Endometrium (tissue), 2 donors: ENCODE measurements at regions not wholly inside any gene's neighbourhood (a gene's known extent, or its start where the extent isn't known, plus 50 kb on each side); places are given as distances from the start of the nearest gene placed in this dataset.

Source experiments
- FAIRE-seq: peaks from 2 replicates; lab custom pipeline; 2012; peaks lifted over from hg19 to GRCh38; lab: Jason Lieb, UNC
- donor health status: control.
- donor health status: control.

GRCh38 chr11:91866642-91867041 lies 358.0 kb upstream of the FAT3 start:
- FAIRE-seq, result no peak

DNA sequence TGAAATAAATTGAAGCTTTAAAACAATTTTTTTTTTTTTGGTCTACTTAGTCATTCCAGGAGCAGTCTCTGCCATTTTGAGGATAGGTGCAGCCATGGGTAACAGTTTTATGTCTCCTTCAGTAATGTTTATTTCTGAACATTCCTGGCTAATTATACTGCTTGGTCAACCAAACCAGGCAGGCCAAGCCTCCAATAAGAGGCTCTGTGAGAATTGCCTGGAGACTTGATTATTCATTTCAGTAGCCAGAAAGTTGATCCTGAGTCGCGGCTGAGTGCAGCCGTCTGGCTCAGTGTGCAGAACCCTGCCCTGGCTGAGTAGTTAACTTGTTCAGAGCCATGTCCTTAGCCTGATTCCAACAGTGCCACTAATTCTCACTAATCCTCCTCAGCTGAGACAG lies 364.0 kb upstream of the FAT3 start:
- FAIRE-seq, result no peak

- FAIRE-seq, result no peak
Measured at GRCh38 chr11:91859666-91860065, 365.0 kb upstream of the FAT3 start.

DNA sequence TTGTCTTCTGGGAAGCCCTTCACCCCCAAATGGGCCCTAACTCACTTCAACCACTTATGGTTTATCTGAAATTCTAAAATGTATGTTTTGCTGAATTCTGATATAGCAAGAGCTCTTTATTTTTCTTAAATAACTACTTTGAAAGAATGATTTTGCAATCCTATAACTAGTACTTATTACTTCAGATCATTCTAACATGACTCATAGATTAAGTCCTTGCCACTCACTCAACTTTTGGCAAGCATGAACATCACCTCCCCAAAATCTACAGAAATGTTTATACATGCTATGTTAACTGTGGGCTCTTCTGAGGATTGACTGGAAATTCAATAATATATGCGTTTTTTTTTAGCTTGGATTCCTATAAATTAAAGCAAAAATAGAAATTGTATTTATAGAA lies 367.4 kb upstream of the FAT3 start:
- no peak for FAIRE-seq

DNA sequence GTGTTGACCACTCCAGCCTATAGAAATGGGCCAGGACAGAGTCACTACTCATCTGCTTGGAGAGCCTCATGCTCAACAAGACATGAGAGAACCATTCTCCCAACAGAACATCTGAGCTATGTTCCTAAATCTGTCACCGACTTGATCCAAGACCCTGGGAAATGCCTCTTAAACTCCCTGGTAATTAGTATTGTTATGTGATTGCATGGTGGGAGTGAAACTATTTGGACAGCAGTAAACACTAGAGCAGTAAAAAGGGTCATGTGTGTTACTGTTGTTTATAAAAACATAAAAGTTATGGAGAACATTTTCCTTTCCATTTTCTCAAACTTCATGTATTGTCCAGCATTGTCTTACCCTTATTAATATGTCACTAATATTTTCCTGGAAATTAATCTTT lies 369.8 kb upstream of the FAT3 start:
- peak; percentile 92 for FAIRE-seq

DNA sequence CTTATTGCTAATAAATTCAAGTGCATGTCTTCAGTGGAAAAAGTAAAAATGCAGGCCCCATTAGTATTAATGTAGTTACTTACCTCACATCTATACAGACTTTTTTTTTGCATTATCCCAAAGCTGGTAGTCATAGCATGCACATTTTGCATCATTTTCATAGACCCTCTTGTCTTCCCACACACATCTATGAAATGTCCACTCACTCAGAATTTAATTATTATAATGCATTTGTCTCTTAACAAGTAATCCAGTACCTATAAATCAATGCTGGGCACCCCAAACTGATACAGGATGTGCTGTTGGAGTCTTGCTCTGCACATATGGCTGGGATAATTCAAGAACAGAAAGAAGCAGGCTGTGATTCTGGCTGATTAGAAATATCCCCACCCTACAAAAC lies 370.4 kb upstream of the FAT3 start:
- no peak for FAIRE-seq

DNA sequence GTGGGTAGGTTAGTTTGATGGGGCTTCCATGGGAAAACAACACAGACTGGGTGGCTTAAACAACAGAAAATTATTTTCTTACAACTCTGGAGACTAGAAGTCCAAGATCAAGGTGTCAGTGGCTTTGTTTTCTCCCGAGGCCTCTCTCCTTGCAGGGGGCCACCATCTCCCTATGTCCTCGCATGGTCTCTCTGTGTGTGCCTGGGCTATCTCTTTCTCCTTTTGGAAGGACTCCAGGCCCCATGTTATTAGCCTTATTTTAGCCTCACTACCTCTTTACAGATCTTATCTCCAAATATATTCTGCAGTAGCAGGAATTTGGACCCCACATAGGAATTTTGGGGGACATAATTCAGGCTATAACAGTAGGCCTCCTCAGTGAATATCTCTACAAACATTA lies 372.7 kb upstream of the FAT3 start:
- no peak for FAIRE-seq

DNA sequence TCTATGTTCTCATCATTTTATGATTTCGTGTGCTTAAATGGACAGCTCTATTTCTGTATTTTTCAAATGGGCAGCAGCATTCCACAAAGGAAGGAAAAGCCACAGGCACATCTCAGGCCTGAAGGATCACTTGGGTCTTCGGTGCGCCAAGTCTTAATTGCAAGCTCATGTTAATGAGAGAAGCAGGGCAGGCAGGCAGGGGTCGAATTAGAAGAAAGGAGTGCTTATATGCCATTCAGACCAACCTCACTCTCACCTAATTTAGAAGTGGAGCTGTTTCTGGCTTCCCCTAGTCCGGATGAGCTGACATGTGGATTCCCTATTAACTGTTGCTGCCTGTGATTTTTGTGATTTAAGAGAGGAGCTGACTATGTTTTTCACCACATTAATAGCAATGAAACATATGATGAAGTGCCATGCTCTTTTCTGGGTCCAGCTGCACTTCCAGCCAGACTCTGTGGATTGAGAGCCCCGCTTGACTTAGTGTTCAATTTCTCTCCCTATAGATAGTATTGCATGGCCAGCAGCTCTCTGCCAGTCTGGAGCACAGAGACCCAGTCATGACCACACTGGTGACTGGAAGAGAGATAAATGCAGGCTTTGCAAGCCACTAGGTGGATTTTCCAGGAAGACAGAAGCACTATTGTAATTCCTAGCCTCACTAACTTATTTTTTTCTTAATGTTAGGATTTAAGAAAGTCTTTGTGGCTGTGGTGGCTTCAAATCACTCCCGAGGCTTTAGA lies 373.9 kb upstream of the FAT3 start:
- no peak for FAIRE-seq

- no peak for FAIRE-seq
Measured at GRCh38 chr11:91850021-91850420, 374.6 kb upstream of the FAT3 start.

- FAIRE-seq, result no peak
Measured at GRCh38 chr11:91846649-91847048, 378.0 kb upstream of the FAT3 start.

- no peak for FAIRE-seq
Measured at GRCh38 chr11:91846002-91846401, 378.6 kb upstream of the FAT3 start.

GRCh38 chr11:91840640-91841240 lies 383.9 kb upstream of the FAT3 start:
- no peak for FAIRE-seq

DNA sequence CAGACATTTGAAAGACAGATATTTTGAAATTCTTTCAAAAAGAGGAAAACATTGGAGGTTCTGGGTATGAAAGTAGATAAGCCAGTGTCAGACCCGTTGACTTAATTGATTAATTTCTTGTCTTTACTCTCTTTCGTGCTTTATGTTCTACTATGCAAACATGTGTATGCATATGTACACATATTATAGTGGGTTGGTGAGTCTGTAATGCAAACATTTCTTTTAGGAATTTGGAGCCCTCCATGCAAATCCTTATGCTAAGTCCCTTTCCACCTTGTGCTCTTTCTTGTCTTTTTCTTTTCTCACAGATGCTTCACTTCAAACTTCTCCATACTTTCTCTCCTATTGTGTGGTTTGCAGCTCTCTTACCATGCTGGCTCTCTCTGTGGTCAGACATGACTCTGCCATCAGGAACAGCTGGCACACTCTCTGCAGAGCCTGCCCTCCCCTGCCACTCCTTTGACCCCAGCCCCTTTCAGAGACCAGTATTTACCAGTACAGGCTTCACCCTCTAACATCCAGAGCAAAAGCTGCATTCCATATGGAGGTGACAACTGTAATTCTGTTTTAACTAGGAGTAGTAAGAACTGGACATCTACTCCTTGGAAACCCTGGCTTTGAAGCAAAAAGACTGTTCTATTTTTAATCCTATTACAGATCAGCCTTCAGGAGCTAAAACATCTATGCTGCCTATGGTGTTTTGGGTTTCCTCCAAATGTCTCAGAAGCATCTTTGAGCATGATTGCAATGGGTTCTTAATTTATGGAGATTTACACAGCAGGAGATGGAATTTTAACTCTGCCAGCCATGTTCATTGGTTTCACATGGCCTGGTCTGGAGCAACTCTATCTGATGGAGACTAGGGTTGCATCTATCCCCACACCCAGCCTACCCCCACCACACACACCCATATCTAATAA lies 386.9 kb upstream of the FAT3 start:
- no peak for FAIRE-seq

DNA sequence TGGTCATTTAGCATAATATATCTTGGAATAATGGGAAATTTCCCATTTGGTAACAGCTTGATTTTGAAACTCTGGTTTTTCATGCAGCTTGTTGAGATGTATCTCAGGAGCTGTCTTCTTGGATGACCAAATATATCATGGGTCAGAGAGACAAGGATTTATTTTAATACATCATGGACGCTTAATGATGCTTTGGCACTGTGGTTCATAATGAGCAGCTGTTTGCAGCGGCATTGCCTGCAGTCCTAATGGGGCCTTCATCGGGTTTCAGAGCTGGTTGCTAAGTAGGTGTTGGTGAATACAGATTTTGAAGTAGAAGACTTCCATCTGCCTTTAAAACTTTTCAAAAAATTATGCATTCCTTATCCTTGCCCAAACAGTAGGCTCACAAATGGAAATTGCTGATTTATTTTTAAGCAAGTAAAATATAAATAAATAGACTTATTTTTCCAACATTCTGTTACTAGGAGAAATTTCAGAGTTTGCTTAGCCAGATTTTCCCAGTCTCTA lies 389.5 kb upstream of the FAT3 start:
- FAIRE-seq, result no peak

DNA sequence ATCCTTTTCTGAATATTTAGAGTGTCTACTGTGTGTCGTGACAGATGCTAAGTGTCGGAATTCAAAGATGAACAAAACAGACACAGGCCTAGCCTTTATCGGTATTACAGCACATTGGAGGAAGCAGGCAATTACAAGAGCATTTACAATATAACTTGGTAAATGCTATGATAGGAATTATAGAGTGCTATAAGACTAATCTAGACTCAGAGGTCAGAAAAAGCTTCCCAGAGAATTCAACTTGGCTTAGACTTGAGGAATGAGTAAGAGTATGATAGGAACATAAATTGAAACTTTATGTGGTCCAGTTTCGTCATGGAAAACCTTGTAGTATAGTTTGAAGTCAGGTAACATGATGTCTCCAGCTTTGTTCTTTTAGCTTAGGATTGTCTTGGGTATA lies 395.7 kb upstream of the FAT3 start:
- FAIRE-seq, result no peak

- FAIRE-seq, result no peak
Measured at GRCh38 chr11:91825777-91826176, 398.8 kb upstream of the FAT3 start.

- FAIRE-seq, result no peak
Measured at GRCh38 chr11:91823252-91823830, 401.3 kb upstream of the FAT3 start.

DNA sequence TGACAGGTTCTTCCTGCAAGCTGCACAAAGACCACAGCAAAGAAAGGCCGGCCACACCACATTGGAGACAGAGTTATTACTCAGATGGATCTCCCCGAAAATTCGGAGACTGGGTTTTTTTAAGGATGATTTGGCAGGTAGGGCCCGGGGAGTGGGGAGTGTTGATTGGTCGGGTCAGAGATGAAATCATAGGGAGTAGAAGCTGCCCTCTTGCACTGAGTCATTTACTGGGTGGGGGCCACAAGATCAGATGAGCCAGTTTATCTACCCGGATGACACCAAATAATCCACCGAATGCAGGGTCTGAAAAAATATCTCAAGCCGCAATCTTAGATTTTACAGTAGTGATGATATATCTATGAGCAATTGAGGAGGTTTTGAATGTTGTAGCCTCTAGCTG lies 401.8 kb upstream of the FAT3 start:
- no peak for FAIRE-seq

DNA sequence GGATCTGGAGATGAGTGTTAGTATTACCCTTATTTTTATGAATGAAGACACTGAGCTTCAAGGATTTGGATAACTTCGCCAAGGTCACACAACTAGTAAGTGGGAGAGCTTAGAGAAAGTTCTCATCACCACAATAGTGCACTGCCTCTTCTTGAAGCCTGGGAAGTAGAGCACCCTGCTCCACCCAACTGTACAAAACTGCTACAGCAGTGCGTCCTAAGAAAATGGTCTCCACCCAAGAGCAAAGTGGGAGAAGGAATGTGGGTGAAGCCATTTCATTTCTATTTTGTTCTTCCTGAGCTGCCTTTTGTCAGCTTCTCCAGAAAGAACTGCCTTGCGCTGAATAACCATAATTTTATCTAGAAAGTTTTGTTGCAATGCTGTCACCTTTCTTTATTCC lies 403.9 kb upstream of the FAT3 start:
- FAIRE-seq, result no peak

GRCh38 chr11:91819777-91820176 lies 404.8 kb upstream of the FAT3 start:
- FAIRE-seq, result no peak

DNA sequence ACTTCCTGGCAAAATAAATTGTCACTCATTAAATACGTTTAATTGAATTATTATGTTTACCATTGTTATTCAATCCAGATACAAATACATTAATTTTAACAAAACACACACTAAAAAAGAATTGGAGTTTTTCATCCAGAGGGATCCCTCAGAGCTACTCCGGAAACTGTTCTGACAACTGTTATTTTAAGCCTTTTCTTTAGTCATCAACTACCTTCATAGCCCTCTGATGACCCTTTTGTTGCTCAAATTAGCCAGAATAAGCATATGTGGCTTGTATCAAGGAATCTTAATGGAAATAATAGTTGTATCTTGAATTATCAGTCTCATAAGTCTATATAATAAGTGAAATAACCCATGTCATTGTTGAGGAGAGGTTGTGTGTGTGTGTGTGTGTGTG lies 405.4 kb upstream of the FAT3 start:
- FAIRE-seq, result no peak

GRCh38 chr11:91817996-91818395 lies 406.6 kb upstream of the FAT3 start:
- no peak for FAIRE-seq

DNA sequence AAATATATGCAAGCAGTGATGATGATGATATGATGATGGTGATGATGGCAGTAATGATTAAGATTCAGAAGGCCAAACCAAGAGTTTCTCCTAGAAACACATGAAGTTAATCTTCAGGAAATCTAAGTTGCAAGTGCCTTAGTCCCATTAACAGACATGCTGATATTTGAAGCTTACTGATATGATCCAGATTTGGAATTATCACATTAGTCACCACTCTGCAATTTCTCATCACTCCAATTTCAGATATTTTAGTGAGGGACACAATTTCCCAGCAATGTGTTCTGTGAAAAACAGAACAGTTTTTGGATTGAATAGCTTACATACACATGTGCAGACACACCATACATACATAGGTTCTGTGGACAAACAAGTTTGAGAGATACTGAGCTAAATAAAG lies 411.4 kb upstream of the FAT3 start:
- FAIRE-seq, result no peak
